HepG2 (cell line): ENCODE measurements at regions not wholly inside any gene's neighbourhood (a gene's known extent, or its start where the extent isn't known, plus 50 kb on each side); places are given as distances from the start of the nearest gene placed in this dataset.

Experiments
- AFF4 ChIP-seq: sonication (generic); formaldehyde crosslinking; IDR thresholded peaks from 2 replicates; pipeline ENCODE4 v1.4.0; 2020; ENCODE audit warnings: missing genetic modification reagents
- BCL6 ChIP-seq: IDR thresholded peaks from 2 replicates; pipeline ENCODE4 v1.6.1; 2016; ENCODE audit warnings: missing genetic modification reagents, missing compliant biosample characterization
- CC2D1A ChIP-seq: sonication (generic); formaldehyde crosslinking; IDR thresholded peaks from 2 replicates; pipeline ENCODE4 v1.8.1; 2023; ENCODE audit warnings: mild to moderate bottlenecking, missing genetic modification reagents
- EED ChIP-seq: sonication (generic); formaldehyde crosslinking; IDR thresholded peaks from 2 replicates; pipeline ENCODE4 v1.5.0; 2020; ENCODE audit warnings: mild to moderate bottlenecking, missing genetic modification reagents
- ETV5 ChIP-seq: IDR thresholded peaks from 2 replicates; pipeline ENCODE4 v1.6.1; 2018; ENCODE audit warnings: missing biosample characterization, missing genetic modification reagents, inconsistent platforms, borderline replicate concordance
- HHEX ChIP-seq: IDR thresholded peaks from 2 replicates; pipeline ENCODE4 v1.6.1; 2016; ENCODE audit warnings: control low read depth
- PAXIP1 ChIP-seq: sonication (generic); formaldehyde crosslinking; conservative IDR thresholded peaks from 2 replicates; pipeline ENCODE4 v1.4.0; 2020; ENCODE audit warnings: mild to moderate bottlenecking, missing genetic modification reagents, moderate library complexity
- THYN1 ChIP-seq: sonication (generic); formaldehyde crosslinking; IDR thresholded peaks from 2 replicates; pipeline ENCODE4 v1.8.1; 2023; ENCODE audit warnings: low read depth, mild to moderate bottlenecking, moderate library complexity, missing genetic modification reagents, borderline replicate concordance
- XRCC5 ChIP-seq: fragments of 200-400 bp; formaldehyde crosslinking; optimal IDR thresholded peaks from 2 replicates; pipeline ENCODE3; 2017; ENCODE audit warnings: mild to moderate bottlenecking, low read length
- ZFP1 ChIP-seq: IDR thresholded peaks from 2 replicates; pipeline ENCODE4 v1.6.1; 2016
- ZHX2 ChIP-seq, 2 experiments: sonication (generic) in 1 of 2; formaldehyde crosslinking in 1 of 2; IDR thresholded peaks; 2 replicates each; pipeline versions ENCODE4 v1.6.1 to v1.9.0; 2014 to 2022; ENCODE audit warnings: antibody characterized with exemption in 1 of 2, borderline replicate concordance in 1 of 2, inconsistent platforms in 1 of 2, low read depth in 1 of 2, missing genetic modification reagents in 1 of 2
- ZNF124 ChIP-seq: sonication (generic); formaldehyde crosslinking; IDR thresholded peaks from 2 replicates; pipeline ENCODE4 v1.4.0; 2020; ENCODE audit warnings: missing genetic modification reagents
- ZNF501 ChIP-seq: sonication (generic); formaldehyde crosslinking; IDR thresholded peaks from 2 replicates; pipeline ENCODE4 v1.5.1; 2020; ENCODE audit warnings: mild to moderate bottlenecking, moderate library complexity, missing genetic modification reagents
- ZNF660 ChIP-seq: sonication (generic); formaldehyde crosslinking; IDR thresholded peaks from 2 replicates; pipeline ENCODE4 v1.5.1; 2020; ENCODE audit warnings: mild to moderate bottlenecking, low read depth, missing genetic modification reagents, borderline replicate concordance
- TF ChIP-seq, protein P1 (sequence below): sonication (generic); IDR thresholded peaks from 2 replicates; pipeline ENCODE4 v1.6.1; 2016; ENCODE audit warnings: low read depth, borderline replicate concordance

DNA sequence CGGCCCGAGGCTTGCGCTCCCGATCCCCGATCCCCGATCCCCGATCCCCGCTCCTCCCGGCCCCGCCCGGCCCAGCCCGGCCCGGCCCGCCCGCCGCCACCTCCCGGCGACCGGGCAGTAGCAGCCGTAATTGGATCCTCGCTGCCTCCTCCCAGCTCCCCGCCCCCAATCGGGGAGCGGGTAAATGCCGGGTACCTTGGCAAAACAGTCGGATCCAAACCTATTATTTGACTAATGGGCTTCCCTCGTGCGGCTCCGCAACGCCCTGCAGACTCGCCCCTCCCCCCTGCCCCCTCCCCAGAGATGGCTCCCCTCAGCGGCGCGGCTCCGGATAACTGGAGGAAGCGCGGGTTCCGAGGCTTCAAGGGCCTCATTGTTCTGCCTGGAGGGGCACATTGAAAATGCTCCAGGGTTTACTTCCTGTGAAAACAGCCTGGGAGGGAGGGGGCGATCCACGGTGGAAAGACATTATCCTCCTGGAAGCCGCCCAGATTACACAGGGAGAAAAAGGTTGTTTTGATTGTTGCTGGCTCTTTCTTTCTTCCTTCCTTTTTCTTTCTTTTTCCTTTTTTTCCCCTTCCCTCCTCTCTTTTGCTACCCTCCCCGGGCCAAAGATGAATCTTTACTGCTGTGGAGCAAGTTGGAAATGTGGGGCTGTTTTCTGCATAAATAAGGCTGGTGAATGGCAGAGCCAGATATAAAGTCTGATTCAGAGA lies 94.7 kb upstream of the ZMIZ1 start (continued):
- TF ChIP-seq PAXIP1 (CRISPR knock-in tag), result peak; percentile 46; the same call in 1 of the 2 replicates
- TF ChIP-seq THYN1 (CRISPR knock-in tag), result no peak
- no peak for TF ChIP-seq AFF4 (CRISPR knock-in tag)
- no peak for TF ChIP-seq ZHX2 (IDR thresholded peaks at IDR 0.05; ENCODE audit: low read depth)
- no peak for TF ChIP-seq ZHX2 (CRISPR knock-in tag; IDR thresholded peaks at IDR 0.05; ENCODE audit: borderline replicate concordance)
- TF ChIP-seq, protein P1, sequence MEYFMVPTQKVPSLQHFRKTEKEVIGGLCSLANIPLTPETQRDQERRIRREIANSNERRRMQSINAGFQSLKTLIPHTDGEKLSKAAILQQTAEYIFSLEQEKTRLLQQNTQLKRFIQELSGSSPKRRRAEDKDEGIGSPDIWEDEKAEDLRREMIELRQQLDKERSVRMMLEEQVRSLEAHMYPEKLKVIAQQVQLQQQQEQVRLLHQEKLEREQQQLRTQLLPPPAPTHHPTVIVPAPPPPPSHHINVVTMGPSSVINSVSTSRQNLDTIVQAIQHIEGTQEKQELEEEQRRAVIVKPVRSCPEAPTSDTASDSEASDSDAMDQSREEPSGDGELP, result peak; percentile 49; the same call in 1 of the 2 replicates
- no peak for TF ChIP-seq ZNF660 (CRISPR knock-in tag)
- peak; percentile 60 for TF ChIP-seq BCL6 (CRISPR knock-in tag)
- TF ChIP-seq ZFP1 (CRISPR knock-in tag), result 0 out of 2 replicates have a peak, but pooled peaks have one; percentile 15
- TF ChIP-seq ZNF501 (CRISPR knock-in tag), result no peak
- TF ChIP-seq EED (CRISPR knock-in tag), result no peak
- no peak for TF ChIP-seq ZNF124 (CRISPR knock-in tag)
- no peak for TF ChIP-seq CC2D1A
- no peak for TF ChIP-seq HHEX (CRISPR knock-in tag)
- no peak for TF ChIP-seq XRCC5
- TF ChIP-seq ETV5, result peak; percentile 94
